Left lobe of liver (tissue), 2 donors: ENCODE measurements at regions not wholly inside any gene's neighbourhood (a gene's known extent, or its start where the extent isn't known, plus 50 kb on each side); places are given as distances from the start of the nearest gene placed in this dataset.

Source experiments
- ATAC-seq: fragments of 200-7000 bp; cut with Tn5 transposase; one replicate; pipeline ENCODE4 v1.9.1; 2020; ENCODE audit warnings: mild to moderate bottlenecking, moderate library complexity
- DNase-seq: peaks from one replicate; pipeline ENCODE4 v3.0.0-alpha.2; 2020; ENCODE audit warnings: low spot score
- donor health status: DM: no; HTN: no; CAD: no; lungs with moderate emphysema.
- donor health status: DM: no; HTN: yes; CAD: no.

DNA sequence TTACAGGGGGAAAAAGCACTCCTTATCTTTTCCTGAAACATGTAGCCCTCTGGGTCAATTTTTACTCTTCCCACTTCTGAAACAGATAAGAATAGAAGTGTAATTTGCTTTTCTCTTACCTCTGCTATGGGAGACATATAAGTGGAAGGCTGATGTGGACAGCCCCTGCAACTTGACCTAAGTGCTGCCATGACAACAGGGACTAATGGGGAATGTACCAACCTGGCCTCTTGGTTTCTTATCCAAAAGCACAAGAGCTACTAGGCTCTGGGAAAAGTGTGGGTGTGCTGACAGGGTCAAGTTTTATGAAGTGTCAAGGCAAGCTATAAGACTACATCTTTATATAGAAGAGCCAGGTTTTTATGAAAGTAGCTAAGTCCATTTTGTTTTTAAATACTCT, 1246.5 kb downstream of the OTOL1 start:
- ATAC-seq (no peak), DNase-seq (no peak)

DNA sequence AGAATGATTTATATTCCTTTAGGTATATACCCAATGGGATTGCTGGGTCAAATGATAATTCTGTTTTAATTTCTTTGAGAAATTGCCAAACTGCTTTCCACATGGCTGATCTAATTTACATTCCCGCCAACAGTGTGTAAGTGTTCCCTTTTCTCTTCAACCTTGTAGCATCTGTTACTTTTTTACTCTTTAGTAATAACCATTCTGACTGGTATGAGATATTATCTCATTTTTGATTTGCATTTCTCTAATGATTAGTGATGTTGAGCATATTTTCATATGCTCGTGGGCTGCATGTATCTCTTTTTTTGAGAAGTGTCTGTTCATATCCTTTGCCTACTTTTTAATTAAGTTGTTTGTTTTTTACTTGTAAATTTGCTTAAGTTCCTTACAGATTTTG, 1264.2 kb downstream of the OTOL1 start:
- no peak for ATAC-seq

DNA sequence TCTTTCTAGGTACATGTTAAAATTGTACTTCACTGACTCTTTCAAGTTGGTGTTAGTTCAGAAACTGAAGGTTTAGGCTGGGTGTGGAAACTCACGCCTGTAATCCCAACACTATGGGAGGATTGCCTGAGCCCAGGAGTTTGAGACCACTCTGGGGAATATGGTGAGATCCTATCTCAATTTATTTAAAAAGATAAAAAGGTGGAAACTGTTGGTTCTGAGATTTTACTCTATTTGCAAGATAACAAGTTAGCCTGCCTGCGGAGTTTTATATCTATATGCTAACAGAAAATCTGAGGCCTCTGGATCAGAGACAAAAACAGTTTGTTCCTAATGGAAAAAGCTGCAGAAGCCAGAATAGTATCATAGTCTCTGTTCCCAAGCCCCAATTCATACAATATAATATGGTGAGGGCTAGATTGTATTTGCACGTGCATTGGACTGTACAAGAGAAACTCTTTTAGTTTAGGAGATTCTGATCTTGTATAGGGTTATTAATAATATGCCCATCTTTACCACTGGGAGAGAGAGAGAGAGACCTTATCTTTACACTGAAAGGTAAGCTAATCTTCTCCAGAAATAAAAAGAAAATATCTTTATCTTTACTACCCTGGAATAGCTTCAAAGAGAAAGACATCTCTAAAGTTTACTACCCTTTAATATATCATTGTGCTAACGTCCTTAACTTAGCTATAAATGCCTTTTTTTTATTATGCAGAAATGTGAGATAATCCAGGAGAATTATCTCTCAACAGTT, 1267.6 kb downstream of the OTOL1 start:
- DNase-seq = no peak
- no peak for ATAC-seq

More for the DNA sequence above, 1264.2 kb downstream of the OTOL1 start:
- DNase-seq = no peak

DNA sequence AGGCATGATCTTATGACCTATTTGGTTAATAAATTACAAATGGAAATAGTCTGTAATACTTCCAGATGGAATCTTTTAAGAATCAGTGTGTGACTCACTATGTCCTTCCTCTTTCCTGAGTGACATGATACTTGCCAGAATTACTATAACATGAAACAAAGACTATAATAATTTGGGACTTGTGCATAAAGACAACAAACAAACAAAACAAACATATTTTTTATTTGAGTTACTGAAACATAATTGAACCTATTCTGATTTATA, 1268.1 kb downstream of the OTOL1 start:
- ATAC-seq (no peak), DNase-seq (no peak)

DNA sequence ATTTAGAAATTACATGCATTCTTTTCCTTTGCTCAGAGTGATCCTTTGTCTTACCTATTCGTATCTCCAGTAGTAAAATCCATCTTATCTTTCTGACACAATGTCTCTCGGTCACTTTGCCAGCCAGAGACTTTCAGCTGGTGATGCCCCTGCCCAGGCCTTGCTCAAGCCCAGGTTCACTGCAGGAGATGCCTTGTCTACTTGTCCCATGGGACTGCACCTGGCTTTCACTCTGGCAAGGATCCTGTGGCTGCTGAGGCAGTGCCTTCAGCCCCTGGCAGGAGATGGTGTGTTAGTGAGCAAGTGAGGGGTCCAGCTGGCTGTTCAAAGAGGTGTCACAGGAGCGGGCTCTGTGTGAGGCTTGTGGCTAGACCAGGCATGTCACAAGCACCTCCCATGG, 1268.9 kb downstream of the OTOL1 start:
- DNase-seq (no peak), ATAC-seq (no peak)

DNA sequence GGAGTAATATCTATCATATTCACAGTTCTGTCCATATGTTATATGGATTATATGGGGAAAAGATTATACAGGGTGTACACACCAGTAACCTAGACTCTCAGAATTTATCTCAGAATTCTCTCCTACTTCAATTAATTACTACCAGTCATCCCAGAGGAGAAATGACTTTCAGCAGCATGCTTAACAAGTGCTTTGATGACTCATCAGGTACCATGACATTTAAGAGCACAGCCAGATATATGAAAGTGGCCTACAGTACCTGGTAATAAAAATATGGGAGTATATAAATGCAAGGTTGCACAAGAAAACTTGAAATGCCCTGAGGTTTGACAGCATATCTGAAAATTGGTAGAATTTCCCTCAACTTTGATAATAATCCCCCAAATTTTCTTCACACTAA, 1273.0 kb downstream of the OTOL1 start:
- no peak for ATAC-seq
- DNase-seq = no peak

DNA sequence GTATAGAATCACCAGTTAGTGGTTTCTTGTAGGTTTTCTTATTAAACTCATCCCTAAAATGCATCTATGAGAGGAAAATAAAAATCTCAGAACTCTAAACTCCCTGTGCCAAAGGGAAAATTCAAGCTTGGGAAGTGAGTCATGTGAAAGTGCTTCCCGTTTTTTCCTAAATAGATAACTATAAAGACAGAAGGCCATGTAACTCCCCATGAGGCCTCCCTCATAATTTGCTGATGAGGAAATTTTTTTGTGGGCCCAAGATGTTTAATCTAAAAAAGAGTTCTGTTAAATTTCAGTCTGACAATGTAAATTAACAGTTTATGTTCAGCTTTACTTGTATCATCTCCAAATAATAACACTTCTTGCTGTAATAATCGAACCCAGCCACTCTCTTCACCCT, 1273.9 kb downstream of the OTOL1 start:
- DNase-seq (no peak), ATAC-seq (no peak)

DNA sequence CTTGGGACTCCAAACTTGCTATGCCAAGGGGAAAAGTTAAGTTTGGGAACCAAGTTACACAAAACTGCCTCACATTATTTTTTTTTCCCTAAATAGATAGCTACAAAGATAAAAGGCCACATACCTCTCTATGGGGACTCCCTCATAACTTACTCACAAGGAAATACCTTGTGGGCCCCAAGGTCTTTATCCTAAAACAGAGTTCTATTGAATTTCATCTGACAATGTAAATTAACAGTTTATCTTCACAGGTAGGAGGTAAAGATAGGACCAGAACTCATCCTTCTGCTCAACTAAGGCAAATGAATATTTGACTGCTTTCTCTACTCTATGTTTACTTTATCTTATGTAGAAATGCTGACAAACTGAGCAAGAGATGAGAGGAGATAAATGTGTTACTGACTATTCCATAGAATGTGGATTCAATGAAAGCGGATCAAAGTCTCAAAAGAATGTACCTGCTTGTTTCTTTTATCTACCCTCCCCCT, 1278.0 kb downstream of the OTOL1 start:
- no peak for ATAC-seq
- no peak for DNase-seq

DNA sequence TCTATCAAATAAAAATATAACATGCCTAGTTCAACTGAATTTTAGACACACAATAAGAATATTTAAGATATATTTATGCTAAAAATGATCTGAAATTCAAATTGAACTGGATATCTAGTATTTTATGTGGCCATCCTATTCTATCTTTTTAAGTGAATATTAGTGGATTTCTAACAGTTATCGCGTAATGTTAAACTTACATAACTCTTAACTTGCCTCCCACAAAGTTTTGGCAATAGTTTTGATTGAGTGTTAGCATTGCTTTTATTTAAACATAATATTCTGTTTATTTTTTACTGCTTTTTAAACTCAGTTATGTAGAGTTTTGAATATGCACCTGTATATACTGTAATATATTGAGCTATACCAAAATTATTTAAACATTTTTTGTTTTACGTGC, 1279.5 kb downstream of the OTOL1 start:
- DNase-seq (no peak), ATAC-seq (no peak)

DNA sequence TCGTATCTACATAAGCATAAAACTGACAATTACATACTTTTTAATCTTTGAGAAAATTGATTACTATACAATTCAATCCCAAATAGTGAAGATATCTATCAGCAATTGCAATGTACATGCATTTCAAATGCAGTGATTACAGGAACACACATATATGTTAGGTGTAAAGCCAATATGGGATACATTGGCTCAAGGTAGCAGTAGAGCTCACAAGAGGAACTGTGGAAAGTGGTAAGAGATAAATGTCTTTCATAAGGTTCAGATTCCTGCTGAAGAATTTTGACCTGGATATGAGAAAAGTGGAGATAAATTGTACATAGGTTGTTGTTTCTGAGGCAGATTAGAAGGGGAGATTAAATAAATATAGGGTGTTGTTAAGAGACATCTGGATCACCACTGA, 1280.5 kb downstream of the OTOL1 start:
- ATAC-seq = no peak
- DNase-seq = no peak

DNA sequence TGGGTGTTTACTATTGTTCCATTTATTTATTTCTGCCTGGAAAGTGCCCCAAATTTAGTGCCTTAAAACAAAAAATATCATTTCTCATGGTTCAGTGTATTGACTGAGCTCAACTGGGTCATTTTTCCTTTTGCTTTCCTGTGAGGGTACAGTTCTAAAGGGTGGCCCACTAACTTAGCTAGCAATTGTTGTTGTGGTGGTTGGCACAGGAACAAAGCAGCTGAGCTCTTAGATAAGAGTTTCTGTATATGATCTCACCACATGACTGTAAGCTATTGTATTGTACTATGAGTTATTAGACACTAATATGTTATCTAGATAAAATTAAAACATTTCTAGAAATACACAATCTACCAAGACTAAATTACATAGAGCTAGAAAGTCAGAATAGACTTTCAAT, 1283.7 kb downstream of the OTOL1 start:
- ATAC-seq = no peak
- no peak for DNase-seq

DNA sequence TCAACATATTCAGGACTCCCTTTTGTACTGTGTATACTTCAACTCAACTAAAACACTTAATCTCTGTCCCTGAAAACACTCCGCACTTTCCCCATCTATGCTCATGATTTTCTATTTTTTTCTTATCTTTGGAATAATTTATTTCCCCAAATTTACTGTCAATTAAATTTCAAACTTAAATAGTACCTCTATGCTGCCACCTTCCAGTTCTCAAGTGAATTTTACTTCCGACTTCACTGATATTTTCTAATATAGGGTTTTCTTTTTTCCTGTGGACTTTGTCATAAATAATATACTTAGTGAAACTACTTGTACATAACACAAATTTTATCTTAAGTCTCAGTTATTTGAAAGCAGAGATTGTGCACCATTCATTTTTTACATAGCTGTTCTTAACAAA, 1303.3 kb downstream of the OTOL1 start:
- DNase-seq = no peak

DNA sequence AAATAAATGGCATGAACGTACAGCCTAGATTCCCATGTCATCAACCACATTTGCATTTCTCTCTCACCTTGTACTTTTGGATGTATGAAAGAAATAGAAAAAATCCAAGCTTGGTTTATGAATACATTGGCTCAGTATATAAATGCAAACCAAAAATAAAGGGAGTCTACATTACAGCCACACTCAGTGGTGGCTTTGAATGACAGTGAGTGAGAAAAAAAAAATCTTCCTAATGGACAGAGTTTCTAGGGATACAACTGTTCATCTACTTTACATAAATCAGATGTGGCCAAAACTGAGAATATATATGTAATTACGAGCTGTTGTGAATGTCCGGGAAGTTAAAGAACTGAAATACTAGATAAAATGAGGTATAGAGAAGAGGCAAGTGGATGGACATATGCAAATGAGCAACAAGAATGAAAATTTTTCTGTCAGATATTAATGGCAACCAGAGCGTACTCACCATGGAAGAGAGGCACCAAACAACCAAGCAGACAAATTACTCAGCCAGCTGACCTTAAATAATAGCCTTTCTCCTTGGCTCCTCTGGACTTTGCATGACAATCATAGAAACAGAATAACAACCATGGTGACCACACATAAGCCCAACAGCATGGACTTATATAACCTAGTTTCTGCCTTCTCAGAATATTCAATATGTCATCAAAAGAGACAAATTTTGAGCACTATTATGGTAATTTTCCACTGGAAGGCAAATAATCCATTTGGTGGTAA, 1305.8 kb downstream of the OTOL1 start:
- no peak for DNase-seq
- no peak for ATAC-seq

More for the DNA sequence above, 1303.3 kb downstream of the OTOL1 start:
- no peak for ATAC-seq

DNA sequence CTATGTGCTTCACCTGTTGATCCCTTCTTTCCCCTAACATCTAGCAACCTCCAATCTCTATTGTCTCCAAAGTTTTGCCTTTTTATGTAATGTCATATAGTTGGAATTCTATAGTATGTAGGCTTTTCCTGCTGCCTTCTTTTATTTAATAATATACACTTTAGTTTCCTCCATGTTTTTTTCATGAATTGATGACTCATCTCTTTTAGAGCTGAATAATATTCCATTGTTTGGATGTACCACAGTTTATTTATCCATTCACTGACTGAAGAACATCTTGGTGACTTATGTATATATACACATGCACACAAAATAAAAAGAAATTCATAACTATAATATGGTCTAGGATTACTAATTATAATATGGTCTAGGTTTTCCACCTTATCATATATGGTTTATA, 1314.2 kb downstream of the OTOL1 start:
- DNase-seq = no peak

DNA sequence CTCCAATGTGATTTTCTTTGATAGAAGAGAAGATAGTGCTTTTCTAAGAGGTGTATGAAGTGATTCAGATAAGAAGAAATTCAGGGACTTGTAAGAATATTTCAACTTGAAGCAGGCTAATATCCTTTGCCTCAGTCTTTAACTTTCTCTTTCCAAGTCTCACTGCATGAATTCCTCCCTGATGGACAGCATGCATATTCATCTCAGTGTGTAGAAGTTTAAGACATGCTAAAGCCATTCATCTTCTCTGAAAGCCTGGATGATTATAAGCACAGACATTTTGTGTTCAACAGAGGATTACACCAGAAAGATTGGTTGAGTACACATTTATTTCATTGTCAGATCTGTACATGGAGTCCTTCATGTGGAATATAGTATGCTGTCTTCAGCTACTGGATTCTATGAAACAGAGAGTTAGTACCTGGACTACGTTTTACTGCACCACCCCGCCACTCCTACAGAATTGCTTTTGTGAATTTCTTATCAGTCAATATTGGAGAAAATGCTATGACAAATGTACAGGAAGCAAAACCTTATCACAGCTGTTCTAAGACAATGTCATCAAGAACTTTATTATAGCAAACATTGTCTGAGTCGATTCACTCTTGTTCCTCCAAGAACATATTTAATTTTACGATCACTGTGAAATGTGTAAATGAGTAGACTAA, 1346.1 kb downstream of the OTOL1 start:
- DNase-seq = no peak
- ATAC-seq = no peak

More for the DNA sequence above, 1314.2 kb downstream of the OTOL1 start:
- ATAC-seq = no peak

DNA sequence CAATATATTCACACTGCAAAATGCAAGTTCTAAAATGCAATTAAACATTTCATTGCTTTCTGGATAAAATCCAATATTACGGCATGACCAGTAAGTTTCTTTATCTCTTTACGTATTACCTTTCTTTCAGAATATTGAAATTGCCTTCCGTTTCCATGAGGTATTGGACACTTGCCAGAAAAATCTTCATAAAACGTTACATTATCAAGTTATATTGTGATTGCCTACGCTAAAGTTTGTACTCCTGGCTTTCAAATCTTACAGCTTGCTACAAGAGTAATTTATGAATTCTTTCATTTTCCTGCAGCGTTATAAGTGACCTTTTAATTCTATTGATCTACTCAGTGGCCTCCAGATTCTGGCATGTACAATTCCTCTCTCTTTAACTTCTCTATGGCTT, 1349.3 kb downstream of the OTOL1 start:
- ATAC-seq = no peak
- no peak for DNase-seq

DNA sequence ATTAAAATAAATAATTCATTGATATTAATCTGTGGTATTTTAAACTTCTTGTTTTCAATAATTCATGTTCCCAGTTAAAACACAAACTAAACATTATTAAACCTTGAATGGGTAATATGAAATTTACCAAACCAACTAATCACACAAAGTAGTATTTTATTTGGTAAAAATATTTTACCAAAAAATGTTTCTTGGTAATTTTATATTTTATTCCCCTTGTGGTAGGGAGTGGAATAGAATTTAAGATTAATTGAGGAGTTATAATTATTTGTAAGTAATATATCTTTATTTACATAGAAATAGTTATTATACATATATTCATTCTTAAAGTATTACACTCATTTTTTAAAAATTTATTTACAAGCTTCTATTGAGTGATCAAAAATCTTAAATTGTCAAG, 1350.9 kb downstream of the OTOL1 start:
- ATAC-seq (no peak), DNase-seq (no peak)

DNA sequence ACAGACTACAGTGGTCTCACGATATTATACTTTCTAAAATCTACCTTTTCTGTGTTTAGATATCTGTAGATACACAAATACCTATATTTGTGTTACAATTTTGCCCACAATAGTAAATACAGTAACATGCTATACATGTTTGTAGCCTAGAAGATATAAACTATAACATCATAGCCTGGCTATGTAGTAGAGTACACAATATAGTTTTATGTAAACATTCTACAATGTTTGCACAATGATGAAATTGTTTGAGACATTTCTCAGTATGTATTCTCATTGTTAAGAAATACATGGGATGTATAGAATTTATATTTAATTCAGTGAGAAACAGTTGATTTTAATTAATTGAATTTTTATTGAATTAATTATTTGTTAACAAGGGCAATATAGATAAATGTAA, 1367.0 kb downstream of the OTOL1 start:
- ATAC-seq = no peak

DNA sequence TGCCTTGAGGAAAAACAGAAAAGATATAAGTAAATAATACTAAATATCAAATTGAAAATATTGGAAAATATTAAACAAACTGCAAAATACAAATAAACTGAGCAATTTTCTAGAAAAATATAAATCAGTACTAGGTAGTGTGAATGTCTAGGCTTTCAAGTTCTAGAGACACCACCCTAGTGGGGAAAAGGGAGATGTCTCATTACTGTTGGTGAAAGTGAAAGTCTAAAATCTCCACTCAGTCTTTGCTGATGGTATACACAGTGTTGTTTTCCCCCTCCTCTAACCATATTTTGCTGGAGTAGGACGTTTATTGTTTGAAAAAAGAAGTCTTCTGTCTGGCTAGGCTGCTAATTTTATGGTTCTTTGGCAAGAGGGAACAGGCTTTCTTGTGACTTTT, 1368.9 kb downstream of the OTOL1 start:
- no peak for DNase-seq
- no peak for ATAC-seq

More for the DNA sequence above, 1367.0 kb downstream of the OTOL1 start:
- no peak for DNase-seq

DNA sequence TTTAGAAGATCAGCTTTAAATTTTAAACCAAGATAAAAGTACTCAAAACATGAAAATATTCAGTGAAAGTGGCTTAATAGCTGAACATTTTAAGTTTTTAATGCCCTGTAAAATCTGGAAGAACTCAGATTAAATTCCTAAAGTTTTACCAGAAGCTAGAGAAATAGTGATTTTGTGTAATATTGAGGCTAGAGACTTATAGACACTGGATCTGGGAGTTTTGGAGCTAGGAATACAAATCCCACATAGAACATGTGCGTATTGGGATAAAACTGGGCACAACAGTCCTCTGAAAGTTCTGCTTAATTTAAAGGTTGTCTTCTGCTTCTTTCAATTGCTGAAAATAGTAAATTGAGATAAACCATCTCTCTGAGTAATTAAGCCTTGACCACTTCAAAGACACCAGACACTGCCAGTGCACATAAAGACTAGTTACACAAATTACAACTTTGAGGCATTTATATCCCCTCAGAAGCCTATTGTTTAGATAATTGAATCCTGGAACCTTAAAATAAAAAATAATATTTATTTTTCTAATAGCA, 1382.5 kb downstream of the OTOL1 start:
- ATAC-seq (no peak), DNase-seq (no peak)

DNA sequence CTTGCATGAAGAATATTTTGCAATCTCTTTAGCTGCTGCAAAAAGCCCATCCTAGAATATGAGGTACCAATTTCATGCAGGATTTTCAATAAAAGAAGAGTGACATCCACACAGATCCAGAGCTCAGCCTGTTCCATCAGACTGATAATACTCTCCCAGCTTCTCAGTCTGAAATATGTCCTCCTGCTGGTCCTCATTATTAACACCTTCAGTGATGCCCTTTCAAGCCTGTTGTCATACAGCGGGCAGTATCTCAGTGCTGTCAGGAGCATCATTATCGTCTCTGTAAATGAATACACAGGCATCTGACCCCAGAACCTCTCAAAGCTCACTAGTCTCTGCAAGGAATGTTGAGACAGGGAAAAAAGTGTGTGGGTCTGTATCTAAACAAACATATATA, 1387.8 kb downstream of the OTOL1 start:
- ATAC-seq = no peak
- DNase-seq = no peak
